Fibroblast of the aortic adventitia (primary cell): ENCODE measurements at regions not wholly inside any gene's neighbourhood (a gene's known extent, or its start where the extent isn't known, plus 50 kb on each side); places are given as distances from the start of the nearest gene placed in this dataset.

ENCODE experiments used
- DNase-seq: peaks from one replicate; pipeline ENCODE4 v3.0.0-alpha.2; 2010; ENCODE audit warnings: low read depth
- H3K4me3 ChIP-seq: 2 replicates; pipeline ENCODE4 v1.5.1; 2011; ENCODE audit warnings: low read depth, mild to moderate bottlenecking, control low read depth, low read length, moderate library complexity
- CTCF ChIP-seq: IDR thresholded peaks from 2 replicates; pipeline ENCODE4 v1.5.1; 2011; ENCODE audit warnings: mild to moderate bottlenecking, low read length, control low read depth, inconsistent platforms; ENCODE audit not compliant: insufficient read depth

- TF ChIP-seq CTCF = no peak
- DNase-seq = no peak
- H3K4me3 ChIP-seq = no peak overlapping the region
Measured at GRCh38 chr3:70606018-70606417, 293.6 kb upstream of the MDFIC2 start.

GRCh38 chr3:70603103-70603502 is 290.7 kb upstream of the MDFIC2 start:
- DNase-seq = no peak
- no peak overlapping the region for H3K4me3 ChIP-seq
- TF ChIP-seq CTCF = no peak

- no peak for TF ChIP-seq CTCF
- DNase-seq = no peak
- H3K4me3 ChIP-seq = no peak overlapping the region
Measured at GRCh38 chr3:70597312-70597711, 284.9 kb upstream of the MDFIC2 start.

GRCh38 chr3:70583682-70584081 is 271.2 kb upstream of the MDFIC2 start:
- no peak for DNase-seq
- no peak overlapping the region for H3K4me3 ChIP-seq
- TF ChIP-seq CTCF = no peak

- DNase-seq = no peak
- H3K4me3 ChIP-seq = no peak overlapping the region
- no peak for TF ChIP-seq CTCF
Measured at GRCh38 chr3:70582803-70583202, 270.4 kb upstream of the MDFIC2 start.

- no peak for DNase-seq
- no peak overlapping the region for H3K4me3 ChIP-seq
Measured at GRCh38 chr3:70580021-70580420, 267.6 kb upstream of the MDFIC2 start.

More at GRCh38 chr3:70580021-70580420, 267.6 kb upstream of the MDFIC2 start:
- no peak for TF ChIP-seq CTCF
